ENCODE measurements at regions not wholly inside any gene's neighbourhood (a gene's known extent, or its start where the extent isn't known, plus 50 kb on each side); places are given as distances from the start of the nearest gene placed in this dataset.

DNA sequence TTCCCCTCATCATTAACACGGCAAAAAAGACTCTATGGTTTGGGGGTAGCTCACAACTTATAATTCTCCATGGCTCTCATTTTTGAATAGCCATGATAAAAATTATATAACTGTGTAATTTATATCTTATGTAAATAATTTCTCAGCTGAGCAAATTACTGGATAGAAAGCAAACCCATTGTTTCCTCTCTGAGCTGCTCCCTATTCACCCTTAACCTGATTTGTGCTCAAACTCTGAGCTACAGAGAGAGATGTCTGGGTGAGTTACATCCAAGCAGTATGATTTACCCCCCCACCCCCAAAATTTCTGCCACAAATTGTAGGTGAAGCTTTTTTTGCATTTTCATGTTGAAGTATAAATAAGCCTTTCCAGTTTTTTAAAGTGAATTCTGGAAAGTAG lies 123.7 kb downstream of the TFCP2L1 start:
- CTCF ChIA-PET, result interaction anchor here (1.3 kb wide), 1 partner anchor 17 kb away, joined by 3 read pairs; no protein-coding TSS in a partner anchor
- Mint-ChIP-seq H3K4me3 (no peak overlapping the region), H3K4me1 (no peaks in the 10 kb centered on the region), H3K9me3 (ENCODE audit: insufficient read depth) (peaks cover 12% of the 10 kb centered on the region), H3K27ac (no peak overlapping the region), H3K27me3 (no peaks in the 10 kb centered on the region)
- no peaks in the 10 kb centered on the region for H3K4me1 ChIP-seq (ENCODE audit: control insufficient read depth in 2 of 2, insufficient read depth in 2 of 2, low read length in 2 of 2)
- no peak for DNase-seq
- no peaks in the 10 kb centered on the region for H3K79me2 ChIP-seq (ENCODE audit: control insufficient read depth, insufficient read depth, low read length)
- no peaks in the 10 kb centered on the region for H3K27me3 ChIP-seq (replicated peaks in 1 of 4; ENCODE audit: control extremely low read depth in 1 of 4, control insufficient read depth in 3 of 4, insufficient read depth in 4 of 4, low read length in 3 of 4)
- H3K4me3 ChIP-seq (ENCODE audit: control extremely low read depth in 1 of 5, extremely low read depth in 1 of 5, insufficient read depth in 1 of 5, low read depth in 2 of 5, low read length in 4 of 5), result no peak overlapping the region
- ATAC-seq (ENCODE audit: low read depth), result no peak
- intact Hi-C loops (cut with micrococcal nuclease), result no loop called here
- no CpG with 5 or more reads among the region's 1 CpG for WGBS (ENCODE audit: insufficient coverage)
- no peak overlapping the region for H3K27ac ChIP-seq (ENCODE audit: low read length in 2 of 2)
- peaks cover 0 to 31% (median 7%) of the 10 kb centered on the region in 3 donors for H3K9me3 ChIP-seq (ENCODE audit: control extremely low read depth in 1 of 3, control insufficient read depth in 2 of 3, insufficient read depth in 1 of 3, low read length in 2 of 3)
- H3K36me3 ChIP-seq (replicated peaks in 1 of 2; ENCODE audit: control extremely low read depth in 1 of 2, control insufficient read depth in 1 of 2, extremely low read depth in 1 of 2, insufficient read depth in 2 of 2, low read length in 1 of 2), result no peaks in the 10 kb centered on the region
- no peaks in the 10 kb centered on the region for H4K20me1 ChIP-seq (ENCODE audit: control insufficient read depth, insufficient read depth, low read length, poor library complexity, severe bottlenecking)
- no peak overlapping the region for H3K4me2 ChIP-seq (replicated peaks; ENCODE audit: low read depth, low read length, poor library complexity, severe bottlenecking)
- POLR2A ChIA-PET, result no interaction called here
- H3K9ac ChIP-seq (ENCODE audit: low read length), result no peak overlapping the region
- no peak overlapping the region for H2AFZ ChIP-seq (ENCODE audit: insufficient read depth, low read depth, low read length, poor library complexity, severe bottlenecking)
- no peak for TF ChIP-seq CTCF (IDR thresholded peaks at IDR 0.05)
- no peak for TF ChIP-seq EZH2 (IDR thresholded peaks at IDR 0.05; ENCODE audit: borderline replicate concordance, insufficient read depth, low read depth, low read length, poor library complexity, severe bottlenecking)

DNA sequence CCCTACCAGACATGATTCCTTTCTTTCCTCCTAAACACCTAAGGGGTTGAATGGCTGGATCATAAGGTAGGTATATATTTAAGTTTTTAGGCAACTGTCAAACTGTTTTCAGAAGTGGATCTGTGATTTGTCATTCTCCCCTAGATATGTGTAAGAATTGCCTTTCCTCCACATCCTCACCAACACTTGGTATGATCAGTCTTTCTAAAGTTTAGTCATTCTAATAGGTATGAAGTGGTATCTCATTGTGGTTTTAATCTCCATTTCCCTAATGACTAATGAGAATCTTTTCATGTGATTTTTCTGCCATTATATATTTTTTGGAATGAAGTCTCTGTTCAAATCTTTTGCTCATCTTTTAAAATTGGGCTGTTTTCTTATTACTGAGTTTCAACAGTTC lies 122.1 kb downstream of the TFCP2L1 start:
- DNase-seq, result no peak
- Histone ChIP-seq H3K4me3 (ENCODE audit: control extremely low read depth in 1 of 5, extremely low read depth in 1 of 5, insufficient read depth in 1 of 5, low read depth in 2 of 5, low read length in 4 of 5) (no peak overlapping the region), H3K79me2 (ENCODE audit: control insufficient read depth, insufficient read depth, low read length) (no peaks in the 10 kb centered on the region), H3K36me3 (replicated peaks in 1 of 2; ENCODE audit: control extremely low read depth in 1 of 2, control insufficient read depth in 1 of 2, extremely low read depth in 1 of 2, insufficient read depth in 2 of 2, low read length in 1 of 2) (no peaks in the 10 kb centered on the region), H3K4me1 (ENCODE audit: control insufficient read depth in 2 of 2, insufficient read depth in 2 of 2, low read length in 2 of 2) (no peaks in the 10 kb centered on the region), H3K27ac (ENCODE audit: low read length in 2 of 2) (no peak overlapping the region), H4K20me1 (ENCODE audit: control insufficient read depth, insufficient read depth, low read length, poor library complexity, severe bottlenecking) (no peaks in the 10 kb centered on the region), H3K27me3 (replicated peaks in 1 of 4; ENCODE audit: control extremely low read depth in 1 of 4, control insufficient read depth in 3 of 4, insufficient read depth in 4 of 4, low read length in 3 of 4) (no peaks in the 10 kb centered on the region), H3K4me2 (replicated peaks; ENCODE audit: low read depth, low read length, poor library complexity, severe bottlenecking) (no peak overlapping the region), H3K9me3 (ENCODE audit: control extremely low read depth in 1 of 3, control insufficient read depth in 2 of 3, insufficient read depth in 1 of 3, low read length in 2 of 3) (peaks cover 0 to 22% (median 0%) of the 10 kb centered on the region in 3 donors), H3K9ac (ENCODE audit: low read length) (no peak overlapping the region), H2AFZ (ENCODE audit: insufficient read depth, low read depth, low read length, poor library complexity, severe bottlenecking) (no peak overlapping the region)
- ChIA-PET POLR2A (no interaction called here), CTCF (no interaction called here)
- peaks cover 6% of the 10 kb centered on the region for H3K9me3 Mint-ChIP-seq (ENCODE audit: insufficient read depth)
- intact Hi-C loops (cut with micrococcal nuclease), result no loop called here
- no peaks in the 10 kb centered on the region for H3K4me1 Mint-ChIP-seq
- no peak overlapping the region for H3K27ac Mint-ChIP-seq
- H3K27me3 Mint-ChIP-seq, result no peaks in the 10 kb centered on the region
- no peak overlapping the region for H3K4me3 Mint-ChIP-seq
- ATAC-seq (ENCODE audit: low read depth), result no peak
- TF ChIP-seq EZH2 (IDR thresholded peaks at IDR 0.05; ENCODE audit: borderline replicate concordance, insufficient read depth, low read depth, low read length, poor library complexity, severe bottlenecking) (no peak), CTCF (IDR thresholded peaks at IDR 0.05) (no peak)

Data from B cell (primary cell).